GM21515 (cell line): ENCODE measurements at regions not wholly inside any gene's neighbourhood (a gene's known extent, or its start where the extent isn't known, plus 50 kb on each side); places are given as distances from the start of the nearest gene placed in this dataset.

Source experiments
- ATAC-seq: cut with Tn5 transposase; IDR thresholded peaks from one replicate; pipeline ENCODE4 v1.9.1; 2021; ENCODE audit not compliant: unreplicated experiment

DNA sequence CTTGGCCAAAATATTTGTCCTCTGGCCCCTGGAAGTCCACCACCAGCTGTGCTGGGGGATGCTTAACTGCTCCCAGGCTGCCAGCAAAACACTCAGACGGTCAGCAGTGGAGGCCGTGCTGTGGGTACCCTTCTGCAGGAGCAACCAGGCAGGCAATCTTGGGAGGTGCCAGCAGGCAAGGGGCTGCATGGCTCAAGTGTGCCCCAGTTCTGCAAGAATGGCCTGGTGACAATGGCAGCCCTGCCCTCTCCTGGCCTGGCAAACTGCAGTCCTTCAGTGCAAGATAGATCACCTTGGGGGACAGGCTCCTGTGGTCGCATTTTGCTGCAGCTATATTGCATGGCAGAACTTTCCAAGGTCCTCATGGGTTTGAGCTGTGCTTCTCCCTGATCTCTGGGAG, 728.3 kb downstream of the TMTC2 start:
- no peak for ATAC-seq

- ATAC-seq: no peak
These were observed 722.1 kb downstream of the TMTC2 start for GRCh38 chr12:83408851-83409250.

GRCh38 chr12:83408146-83408545, 721.4 kb downstream of the TMTC2 start:
- no peak for ATAC-seq

DNA sequence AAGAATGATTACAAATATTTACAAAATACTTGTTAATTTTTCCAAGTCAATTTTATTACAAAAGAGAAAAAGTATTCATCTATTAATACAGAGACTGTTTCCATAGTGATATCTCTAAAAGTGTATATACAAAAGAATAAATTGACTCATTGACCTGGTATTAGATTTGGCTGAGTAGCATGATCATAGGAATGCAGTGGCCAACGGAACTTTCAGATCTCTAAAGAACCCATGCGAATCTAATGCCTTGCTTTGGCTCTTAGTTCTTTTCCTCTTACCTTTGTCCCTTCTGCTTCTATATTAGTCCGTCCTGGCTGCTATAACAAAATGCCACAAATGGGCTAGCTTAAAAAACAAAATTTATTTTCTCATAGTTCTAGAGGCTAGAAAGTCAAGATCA, 717.8 kb downstream of the TMTC2 start:
- ATAC-seq: no peak

DNA sequence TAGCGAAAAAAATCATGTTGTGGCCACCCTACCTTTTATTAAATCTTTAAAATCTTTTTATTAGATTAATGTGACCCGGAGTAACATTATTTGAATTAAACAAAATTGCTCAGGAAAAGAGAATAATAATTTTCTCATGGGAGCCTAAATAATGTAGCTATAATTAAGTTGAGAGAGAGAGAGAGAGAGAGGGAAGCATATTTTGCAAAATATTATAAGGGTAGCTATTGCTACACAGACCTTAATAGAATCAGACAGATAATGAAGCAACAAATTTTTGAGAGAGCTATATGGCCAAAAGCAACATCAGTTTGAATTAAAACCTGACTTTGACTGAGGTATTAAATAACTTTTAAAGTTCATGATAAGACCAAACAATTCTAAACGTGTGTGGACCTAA, 703.5 kb downstream of the TMTC2 start:
- ATAC-seq: no peak

DNA sequence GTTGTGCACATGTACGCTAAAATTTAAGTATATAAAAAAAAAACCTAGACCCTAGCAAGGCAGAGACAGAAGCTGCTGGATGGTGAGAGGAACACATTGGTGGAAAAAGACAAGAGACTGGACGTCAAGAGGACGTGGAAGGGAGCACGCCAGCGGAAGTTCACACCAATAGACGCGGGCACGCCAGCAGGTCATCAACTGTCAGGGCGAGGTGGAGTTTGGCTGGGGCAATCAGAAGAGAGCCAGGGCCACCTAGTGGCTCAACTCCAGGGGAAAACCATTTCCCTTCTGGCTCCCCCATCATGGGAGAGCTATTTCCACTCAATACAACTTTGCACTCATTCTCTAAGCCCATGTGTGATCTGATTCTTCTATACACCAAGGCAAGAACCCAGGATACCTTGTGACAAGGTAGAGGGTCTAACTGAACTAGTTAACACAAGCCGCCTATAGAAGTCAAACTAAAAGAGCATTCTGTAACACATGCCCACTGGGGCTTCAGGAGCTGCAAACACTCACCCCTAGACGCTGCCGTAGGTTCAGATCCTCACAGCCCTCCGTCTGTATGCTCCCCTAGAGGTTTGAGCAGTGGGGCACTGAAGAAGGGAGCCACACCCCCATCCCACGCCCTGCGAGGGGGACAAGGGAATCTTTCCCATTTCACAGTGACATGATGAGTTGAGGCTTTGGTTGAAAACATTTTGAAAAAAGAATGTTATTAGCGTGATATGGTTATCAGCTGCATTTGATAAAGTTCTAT, 702.7 kb downstream of the TMTC2 start:
- ATAC-seq: no peak

GRCh38 chr12:83388551-83388950, 701.8 kb downstream of the TMTC2 start:
- ATAC-seq: no peak

DNA sequence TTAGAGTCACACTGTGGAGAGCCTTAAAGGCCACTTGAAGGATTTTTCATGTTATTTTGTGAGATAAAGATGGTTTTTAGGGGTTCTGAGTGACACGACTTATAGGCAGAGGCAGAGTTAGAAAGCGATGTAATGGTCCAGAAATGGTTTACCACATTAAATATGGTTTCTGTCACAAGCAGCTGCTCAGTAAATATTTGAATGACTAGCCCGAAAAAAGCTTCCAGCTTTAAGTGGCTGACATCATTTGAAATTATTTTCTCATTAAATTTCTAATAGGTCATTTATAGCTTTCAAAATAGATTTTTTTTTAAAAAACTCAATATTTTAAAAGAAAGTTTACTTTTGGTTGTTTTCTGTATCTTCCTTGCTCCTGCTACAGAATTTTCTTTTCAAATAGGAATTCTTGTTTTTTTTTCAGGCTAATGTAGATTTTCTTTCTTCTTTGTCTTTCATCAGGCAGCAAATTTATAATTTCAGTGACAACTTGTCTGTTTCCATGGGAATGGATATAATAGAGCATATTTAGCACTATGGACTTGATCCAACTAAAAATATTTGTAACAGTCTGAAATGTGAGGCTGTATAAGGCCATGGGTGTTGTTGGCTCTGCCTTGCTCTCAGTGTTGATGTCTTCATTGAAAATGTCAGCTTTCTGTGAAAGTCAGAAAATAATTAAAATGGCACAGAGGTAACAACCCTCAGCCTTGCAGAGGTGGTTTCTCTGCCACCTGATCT, 700.0 kb downstream of the TMTC2 start:
- no peak for ATAC-seq

- no peak for ATAC-seq
These were observed 691.6 kb downstream of the TMTC2 start for GRCh38 chr12:83378186-83378727.

- ATAC-seq: no peak
These were observed 678.6 kb downstream of the TMTC2 start for GRCh38 chr12:83365317-83365716.

GRCh38 chr12:83361475-83361874, 674.8 kb downstream of the TMTC2 start:
- ATAC-seq: no peak

- no peak for ATAC-seq
These were observed 674.4 kb downstream of the TMTC2 start for GRCh38 chr12:83361071-83361470.

DNA sequence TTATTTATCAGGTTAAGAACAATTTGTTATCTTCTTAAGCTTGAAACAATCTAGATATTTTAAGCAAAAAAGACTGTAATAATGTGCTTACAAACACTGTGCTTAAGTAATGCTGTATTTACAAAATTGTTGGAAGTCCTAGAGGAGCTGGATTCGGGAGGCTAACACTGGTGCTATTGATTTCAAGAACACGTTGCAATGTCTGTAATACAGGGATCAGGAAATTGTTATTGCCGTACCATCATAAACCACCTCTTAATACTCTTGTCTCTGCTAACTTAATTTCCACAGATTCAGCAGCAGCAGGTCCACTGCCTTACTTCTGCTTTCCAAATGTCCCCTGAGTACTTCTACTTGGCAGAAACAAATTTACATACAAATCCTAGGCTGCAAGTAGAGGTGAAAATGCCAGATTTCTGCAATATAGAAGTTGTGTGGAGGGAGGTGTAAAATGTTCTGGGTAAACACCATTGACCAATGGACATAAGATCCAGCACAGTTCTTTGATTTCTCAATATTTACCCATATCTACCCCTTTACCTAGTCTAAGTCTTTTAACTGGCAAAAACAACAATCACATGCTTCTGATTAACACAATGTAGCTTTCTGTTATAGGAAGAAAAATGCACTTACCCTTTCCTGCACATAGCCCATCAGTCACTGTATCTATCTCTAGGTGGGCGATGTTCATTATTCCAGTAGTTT, 663.4 kb downstream of the TMTC2 start:
- ATAC-seq: no peak

- no peak for ATAC-seq
These were observed 659.6 kb downstream of the TMTC2 start for GRCh38 chr12:83346333-83346732.

- no peak for ATAC-seq
These were observed 657.1 kb downstream of the TMTC2 start for GRCh38 chr12:83343767-83344166.

DNA sequence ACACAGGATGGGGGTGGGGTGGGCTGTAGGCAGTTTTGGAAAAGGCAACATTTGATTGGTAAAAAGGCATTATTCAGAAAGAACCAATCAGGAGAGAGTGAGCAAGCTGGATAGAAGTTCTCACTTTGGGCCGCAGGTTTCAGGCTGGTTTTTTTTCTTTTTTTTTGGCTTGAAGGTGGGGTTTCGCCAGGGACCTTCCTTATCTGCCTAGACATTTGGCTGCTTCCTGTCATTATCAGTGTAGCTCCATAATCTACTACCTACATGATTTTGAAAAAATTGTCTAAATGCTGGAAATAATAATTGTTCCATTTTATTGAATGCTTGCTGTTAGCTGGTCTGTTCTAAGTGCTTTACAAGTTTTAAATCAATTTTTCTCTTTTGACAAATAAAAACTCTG, 649.0 kb downstream of the TMTC2 start:
- ATAC-seq: no peak

- no peak for ATAC-seq
These were observed 640.0 kb downstream of the TMTC2 start for GRCh38 chr12:83326666-83327065.

GRCh38 chr12:83323866-83324265, 637.2 kb downstream of the TMTC2 start:
- no peak for ATAC-seq

- ATAC-seq: no peak
These were observed 636.1 kb downstream of the TMTC2 start for GRCh38 chr12:83322809-83323208.

- ATAC-seq: no peak
These were observed 635.3 kb downstream of the TMTC2 start for GRCh38 chr12:83321971-83322370.

GRCh38 chr12:83320350-83320749, 633.6 kb downstream of the TMTC2 start:
- no peak for ATAC-seq
